ENCODE measurements at regions not wholly inside any gene's neighbourhood (a gene's known extent, or its start where the extent isn't known, plus 50 kb on each side); places are given as distances from the start of the nearest gene placed in this dataset.

DNA sequence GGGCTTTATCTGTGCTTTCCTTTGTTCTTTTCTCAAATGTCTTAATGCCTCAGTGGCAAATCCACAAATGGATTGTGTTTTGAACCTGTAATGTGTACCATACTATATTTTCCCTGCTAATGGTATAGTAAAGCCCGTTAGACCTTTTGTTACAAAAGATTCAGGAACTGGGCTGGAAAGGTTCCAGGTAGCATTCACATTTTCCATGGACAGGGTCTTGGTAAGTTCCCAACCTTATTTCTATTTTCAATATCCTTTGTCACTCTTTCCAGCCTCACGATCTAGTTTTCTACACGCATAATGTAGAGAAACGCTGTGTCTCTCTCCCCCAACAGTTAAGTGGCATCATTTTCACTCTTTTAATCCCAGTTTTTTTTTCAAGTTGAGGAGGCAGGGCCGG, 153.0 kb downstream of the PLCE1 start:
- H2BK120ac ChIP-seq (ENCODE audit: insufficient read depth, low read length, poor library complexity): no peak overlapping the region
- no peak overlapping the region for H3K14ac ChIP-seq (ENCODE audit: low read length)
- no peak for DNase-seq
- peaks cover 2% of the 10 kb centered on the region for H3K9me3 ChIP-seq (ENCODE audit: insufficient read depth, low read depth, low read length)
- no peak overlapping the region for H3K23ac ChIP-seq (ENCODE audit: low read length)
- H3K27ac ChIP-seq (ENCODE audit: low read depth, low read length): no peak overlapping the region
- H2AK5ac ChIP-seq (ENCODE audit: low read length): no peak overlapping the region
- H3K9ac ChIP-seq (ENCODE audit: low read length): no peak overlapping the region
- H3K79me2 ChIP-seq (ENCODE audit: control insufficient read depth, insufficient read depth, low read length, poor library complexity): no peaks in the 10 kb centered on the region
- H3K18ac ChIP-seq (ENCODE audit: low read length): no peak overlapping the region
- no peaks in the 10 kb centered on the region for H3K4me1 ChIP-seq (ENCODE audit: control insufficient read depth in 1 of 2, insufficient read depth in 2 of 2, low read length in 2 of 2)
- no peak overlapping the region for H3K4me3 ChIP-seq (ENCODE audit: low read depth, low read length)
- H4K12ac ChIP-seq (ENCODE audit: low read depth, low read length): no peak overlapping the region
- H3K36me3 ChIP-seq (ENCODE audit: control insufficient read depth in 1 of 2, insufficient read depth in 2 of 2, low read length in 2 of 2): no peaks in the 10 kb centered on the region
- H4K91ac ChIP-seq (ENCODE audit: low read depth, low read length): no peak overlapping the region
- no peak overlapping the region for H2AFZ ChIP-seq (ENCODE audit: insufficient read depth, low read length, poor library complexity)
- no CpG with 5 or more reads among the region's 5 CpGs for WGBS (ENCODE audit: extremely low coverage, insufficient coverage, insufficient read length)
- no peak overlapping the region for H2BK12ac ChIP-seq (ENCODE audit: low read length)
- H4K8ac ChIP-seq (ENCODE audit: low read depth, low read length): no peak overlapping the region
- no peak overlapping the region for H3K4me2 ChIP-seq (ENCODE audit: low read length)
- H3K27me3 ChIP-seq (ENCODE audit: insufficient read depth, low read length): no peaks in the 10 kb centered on the region
- no peak overlapping the region for H2BK5ac ChIP-seq (ENCODE audit: low read depth, low read length, poor library complexity)
- no peak overlapping the region for H3K4ac ChIP-seq (ENCODE audit: low read depth, low read length)
- H3K79me1 ChIP-seq (ENCODE audit: low read length): no peaks in the 10 kb centered on the region

DNA sequence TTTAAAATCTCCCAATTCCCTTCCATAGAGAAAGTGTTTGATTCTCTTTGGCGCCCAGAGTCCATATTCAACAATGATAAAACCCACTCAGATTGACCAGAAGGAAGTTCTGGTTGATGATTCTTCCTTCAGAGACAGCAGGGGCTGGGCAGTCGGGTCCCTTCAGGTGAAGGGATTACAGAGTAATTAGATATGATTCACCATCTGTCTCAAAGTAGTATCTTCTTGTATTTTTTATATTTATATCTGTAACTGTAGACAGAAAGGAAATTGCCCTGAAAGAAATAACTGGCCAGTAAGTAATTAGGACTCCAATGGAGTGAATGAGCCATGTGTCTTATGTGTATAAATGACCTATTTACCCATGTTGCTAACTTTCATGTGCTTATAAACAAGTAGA, 156.0 kb downstream of the PLCE1 start:
- H3K4ac ChIP-seq (ENCODE audit: low read depth, low read length): no peak overlapping the region

DNA sequence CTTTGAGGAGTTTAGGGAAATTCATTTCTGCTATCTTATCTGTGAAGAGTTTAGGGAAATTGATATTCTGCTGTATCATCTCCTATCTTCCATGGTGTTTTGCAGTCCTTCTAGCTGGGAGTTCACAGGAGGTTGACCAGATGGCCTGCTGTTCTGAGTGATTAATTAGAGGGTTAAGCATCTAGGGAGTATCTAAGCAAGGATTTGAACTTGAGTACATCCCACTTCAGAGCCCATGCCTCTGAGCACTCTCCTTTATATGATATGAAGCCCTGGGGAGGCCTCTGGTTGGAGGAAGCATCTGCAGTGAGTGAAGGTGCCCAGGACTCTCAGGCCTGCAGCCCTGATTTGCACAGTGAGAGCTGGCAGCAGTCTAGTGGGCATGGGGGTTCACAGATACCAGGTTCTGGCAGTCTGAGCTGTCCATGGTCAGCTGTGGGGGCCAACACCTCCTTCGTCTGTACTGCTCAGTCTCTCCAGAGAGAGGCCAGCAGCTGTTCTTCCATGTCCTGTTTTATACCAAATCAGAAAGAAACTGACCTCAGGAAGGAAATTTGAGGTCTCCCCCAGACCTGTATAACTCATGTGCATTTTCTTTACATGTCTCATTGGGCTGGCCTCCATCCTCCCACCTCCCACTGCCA, 156.9 kb downstream of the PLCE1 start:
- no peak overlapping the region for H2AFZ ChIP-seq (ENCODE audit: insufficient read depth, low read length, poor library complexity)
- no peak overlapping the region for H3K27ac ChIP-seq (ENCODE audit: low read depth, low read length)
- H4K8ac ChIP-seq (ENCODE audit: low read depth, low read length): no peak overlapping the region
- H2BK12ac ChIP-seq (ENCODE audit: low read length): no peak overlapping the region
- DNase-seq: no peak
- no peak overlapping the region for H3K14ac ChIP-seq (ENCODE audit: low read length)
- no peaks in the 10 kb centered on the region for H3K79me1 ChIP-seq (ENCODE audit: low read length)
- no peak overlapping the region for H2BK120ac ChIP-seq (ENCODE audit: insufficient read depth, low read length, poor library complexity)
- H3K23ac ChIP-seq (ENCODE audit: low read length): no peak overlapping the region
- no peak overlapping the region for H3K4ac ChIP-seq (ENCODE audit: low read depth, low read length)
- no peaks in the 10 kb centered on the region for H3K79me2 ChIP-seq (ENCODE audit: control insufficient read depth, insufficient read depth, low read length, poor library complexity)
- H3K36me3 ChIP-seq (ENCODE audit: control insufficient read depth in 1 of 2, insufficient read depth in 2 of 2, low read length in 2 of 2): no peaks in the 10 kb centered on the region
- H4K91ac ChIP-seq (ENCODE audit: low read depth, low read length): no peak overlapping the region
- no peaks in the 10 kb centered on the region for H3K27me3 ChIP-seq (ENCODE audit: insufficient read depth, low read length)
- no peak overlapping the region for H3K18ac ChIP-seq (ENCODE audit: low read length)
- H2BK5ac ChIP-seq (ENCODE audit: low read depth, low read length, poor library complexity): no peak overlapping the region
- H2AK5ac ChIP-seq (ENCODE audit: low read length): no peak overlapping the region
- no peak overlapping the region for H3K4me2 ChIP-seq (ENCODE audit: low read length)
- peaks cover 2% of the 10 kb centered on the region for H3K9me3 ChIP-seq (ENCODE audit: insufficient read depth, low read depth, low read length)
- H4K12ac ChIP-seq (ENCODE audit: low read depth, low read length): no peak overlapping the region
- H3K9ac ChIP-seq (ENCODE audit: low read length): no peak overlapping the region
- H3K4me1 ChIP-seq (ENCODE audit: control insufficient read depth in 1 of 2, insufficient read depth in 2 of 2, low read length in 2 of 2): no peaks in the 10 kb centered on the region
- no peak overlapping the region for H3K4me3 ChIP-seq (ENCODE audit: low read depth, low read length)
- no CpG with 5 or more reads among the region's 1 CpG for WGBS (ENCODE audit: extremely low coverage, insufficient coverage, insufficient read length)

More for the DNA sequence above, 156.0 kb downstream of the PLCE1 start:
- Histone ChIP-seq H3K14ac (ENCODE audit: low read length) (no peak overlapping the region), H4K91ac (ENCODE audit: low read depth, low read length) (no peak overlapping the region), H3K9me3 (ENCODE audit: insufficient read depth, low read depth, low read length) (peaks cover 2% of the 10 kb centered on the region), H3K36me3 (ENCODE audit: control insufficient read depth in 1 of 2, insufficient read depth in 2 of 2, low read length in 2 of 2) (no peaks in the 10 kb centered on the region), H3K27me3 (ENCODE audit: insufficient read depth, low read length) (no peaks in the 10 kb centered on the region), H3K4me3 (ENCODE audit: low read depth, low read length) (no peak overlapping the region), H2BK5ac (ENCODE audit: low read depth, low read length, poor library complexity) (no peak overlapping the region), H4K12ac (ENCODE audit: low read depth, low read length) (no peak overlapping the region), H3K79me2 (ENCODE audit: control insufficient read depth, insufficient read depth, low read length, poor library complexity) (no peaks in the 10 kb centered on the region), H2AFZ (ENCODE audit: insufficient read depth, low read length, poor library complexity) (no peak overlapping the region), H2AK5ac (ENCODE audit: low read length) (no peak overlapping the region), H3K23ac (ENCODE audit: low read length) (no peak overlapping the region), H2BK12ac (ENCODE audit: low read length) (no peak overlapping the region), H3K27ac (ENCODE audit: low read depth, low read length) (no peak overlapping the region), H2BK120ac (ENCODE audit: insufficient read depth, low read length, poor library complexity) (no peak overlapping the region), H3K4me1 (ENCODE audit: control insufficient read depth in 1 of 2, insufficient read depth in 2 of 2, low read length in 2 of 2) (no peaks in the 10 kb centered on the region), H3K4me2 (ENCODE audit: low read length) (no peak overlapping the region), H3K9ac (ENCODE audit: low read length) (no peak overlapping the region), H3K18ac (ENCODE audit: low read length) (no peak overlapping the region), H4K8ac (ENCODE audit: low read depth, low read length) (no peak overlapping the region), H3K79me1 (ENCODE audit: low read length) (no peaks in the 10 kb centered on the region)
- WGBS (ENCODE audit: extremely low coverage, insufficient coverage, insufficient read length): no CpG with 5 or more reads among the region's 2 CpGs
- no peak for DNase-seq

DNA sequence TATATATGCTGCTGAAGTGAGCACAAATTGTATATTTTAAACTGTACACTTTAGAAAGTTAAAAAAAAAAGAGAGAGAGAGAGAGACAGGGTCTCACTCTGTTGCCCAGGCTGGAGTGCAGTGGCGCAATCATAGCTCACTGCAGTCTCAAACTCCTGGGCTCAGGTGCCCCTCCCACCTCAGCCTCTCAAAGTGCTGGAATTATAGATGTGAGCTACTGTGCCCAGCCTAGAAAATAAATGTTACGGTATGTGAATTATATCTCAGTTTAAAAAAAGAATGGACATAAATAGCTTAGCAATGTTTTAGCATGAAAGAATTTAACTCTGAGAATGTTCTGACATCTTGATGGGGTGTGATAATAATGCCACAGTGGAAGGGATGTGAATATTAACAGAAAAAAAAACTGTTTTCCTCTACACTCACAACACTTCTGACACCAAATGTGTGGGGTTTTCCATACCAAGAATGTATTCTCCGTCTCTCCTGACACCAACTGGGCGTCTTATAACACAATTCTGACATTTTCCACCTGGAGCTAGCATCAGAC, 162.1 kb downstream of the PLCE1 start:
- H4K12ac ChIP-seq (ENCODE audit: low read depth, low read length): no peak overlapping the region
- no peak overlapping the region for H2AFZ ChIP-seq (ENCODE audit: insufficient read depth, low read length, poor library complexity)
- DNase-seq: no peak
- no peak overlapping the region for H2BK5ac ChIP-seq (ENCODE audit: low read depth, low read length, poor library complexity)
- no peaks in the 10 kb centered on the region for H3K27me3 ChIP-seq (ENCODE audit: insufficient read depth, low read length)
- no peaks in the 10 kb centered on the region for H3K36me3 ChIP-seq (ENCODE audit: control insufficient read depth in 1 of 2, insufficient read depth in 2 of 2, low read length in 2 of 2)
- no peak overlapping the region for H3K4me2 ChIP-seq (ENCODE audit: low read length)
- no peak overlapping the region for H3K18ac ChIP-seq (ENCODE audit: low read length)
- no peak overlapping the region for H3K27ac ChIP-seq (ENCODE audit: low read depth, low read length)
- no peak overlapping the region for H2BK12ac ChIP-seq (ENCODE audit: low read length)
- H3K4ac ChIP-seq (ENCODE audit: low read depth, low read length): no peak overlapping the region
- H3K9ac ChIP-seq (ENCODE audit: low read length): no peak overlapping the region
- no peak overlapping the region for H4K8ac ChIP-seq (ENCODE audit: low read depth, low read length)
- no peak overlapping the region for H3K14ac ChIP-seq (ENCODE audit: low read length)
- H2BK120ac ChIP-seq (ENCODE audit: insufficient read depth, low read length, poor library complexity): no peak overlapping the region
- no peaks in the 10 kb centered on the region for H3K9me3 ChIP-seq (ENCODE audit: insufficient read depth, low read depth, low read length)
- no peak overlapping the region for H3K23ac ChIP-seq (ENCODE audit: low read length)
- no CpG with 5 or more reads among the region's 4 CpGs for WGBS (ENCODE audit: extremely low coverage, insufficient coverage, insufficient read length)
- no peak overlapping the region for H2AK5ac ChIP-seq (ENCODE audit: low read length)
- no peak overlapping the region for H3K4me3 ChIP-seq (ENCODE audit: low read depth, low read length)
- H3K79me1 ChIP-seq (ENCODE audit: low read length): no peaks in the 10 kb centered on the region
- no peaks in the 10 kb centered on the region for H3K79me2 ChIP-seq (ENCODE audit: control insufficient read depth, insufficient read depth, low read length, poor library complexity)
- no peak overlapping the region for H4K91ac ChIP-seq (ENCODE audit: low read depth, low read length)
- no peaks in the 10 kb centered on the region for H3K4me1 ChIP-seq (ENCODE audit: control insufficient read depth in 1 of 2, insufficient read depth in 2 of 2, low read length in 2 of 2)

Measured in trophoblast cell (in vitro differentiated cells and primary cell).